ENCODE measurements at regions not wholly inside any gene's neighbourhood (a gene's known extent, or its start where the extent isn't known, plus 50 kb on each side); places are given as distances from the start of the nearest gene placed in this dataset.

GRCh38 chr1:239884796-239885195, 206.9 kb upstream of the FMN2 start:
- no peak for DNase-seq
- Histone ChIP-seq H3K9me3 (no peaks in the 10 kb centered on the region), H3K4me1 (no peaks in the 10 kb centered on the region), H3K27ac (no peak overlapping the region), H3K9ac (ENCODE audit: low read depth in 2 of 2, low read length in 2 of 2) (no peak overlapping the region), H3K36me3 (no peaks in the 10 kb centered on the region), H3K4me3 (no peak overlapping the region), H3K27me3 (no peaks in the 10 kb centered on the region)
- intact Hi-C loops (cut with DNase I): no loop called here
- TF ChIP-seq CTCF (IDR thresholded peaks at IDR 0.05): no peak

DNA sequence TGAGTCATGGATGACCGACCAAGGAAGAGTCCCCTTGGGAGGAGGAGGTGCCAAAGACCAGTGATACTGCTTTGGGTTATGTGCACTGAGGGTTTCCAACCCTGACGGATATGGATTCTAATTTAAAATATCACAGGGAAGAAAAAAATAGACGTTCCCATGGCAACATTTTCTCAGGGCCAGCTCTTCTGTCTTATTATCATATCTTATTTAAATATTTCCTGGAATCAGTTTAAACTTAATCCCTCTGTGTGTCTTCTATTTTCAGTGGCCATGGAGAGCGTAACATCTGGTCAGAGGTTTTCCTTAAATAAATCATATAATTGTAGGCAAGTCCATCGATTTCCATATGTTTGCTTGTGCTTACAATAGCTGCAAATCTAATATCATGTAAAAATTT, 205.4 kb upstream of the FMN2 start:
- Histone ChIP-seq H3K27me3 (no peaks in the 10 kb centered on the region), H3K4me1 (no peaks in the 10 kb centered on the region), H3K27ac (no peak overlapping the region), H3K9me3 (no peaks in the 10 kb centered on the region), H3K4me3 (no peak overlapping the region), H3K36me3 (no peaks in the 10 kb centered on the region), H3K9ac (ENCODE audit: low read depth in 2 of 2, low read length in 2 of 2) (no peak overlapping the region)
- no peak for DNase-seq
- no peak for TF ChIP-seq CTCF (IDR thresholded peaks at IDR 0.05)
- intact Hi-C loops (cut with DNase I): no loop called here

DNA sequence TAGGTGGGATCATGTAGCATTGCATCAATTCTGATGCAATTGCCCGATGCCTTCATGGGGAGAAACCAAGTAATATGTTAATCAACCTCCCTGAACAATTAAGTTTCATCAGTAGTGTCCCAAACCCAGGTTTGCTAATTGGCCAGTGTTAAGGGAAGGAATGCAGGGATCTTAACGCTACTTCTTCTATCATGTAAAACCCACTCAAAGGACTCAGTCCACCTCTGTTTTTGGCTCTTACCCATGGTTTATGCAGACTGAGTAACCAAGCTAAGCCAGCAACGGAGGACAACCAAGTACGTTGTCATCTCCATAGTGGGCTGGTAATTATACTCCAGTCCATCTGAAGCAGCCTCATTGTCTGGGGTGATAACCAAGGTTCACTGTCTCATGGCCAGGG, 203.0 kb upstream of the FMN2 start:
- TF ChIP-seq CTCF (IDR thresholded peaks at IDR 0.05): no peak
- Histone ChIP-seq H3K9ac (ENCODE audit: low read depth in 2 of 2, low read length in 2 of 2) (no peak overlapping the region), H3K4me1 (no peaks in the 10 kb centered on the region), H3K27me3 (no peaks in the 10 kb centered on the region), H3K27ac (no peak overlapping the region), H3K4me3 (no peak overlapping the region), H3K9me3 (no peaks in the 10 kb centered on the region), H3K36me3 (no peaks in the 10 kb centered on the region)
- intact Hi-C loops (cut with DNase I): no loop called here
- DNase-seq: no peak

GRCh38 chr1:239891621-239892358, 199.9 kb upstream of the FMN2 start:
- no peaks in the 10 kb centered on the region for H3K9me3 ChIP-seq
- H3K36me3 ChIP-seq: no peaks in the 10 kb centered on the region
- no peak for TF ChIP-seq CTCF (IDR thresholded peaks at IDR 0.05)
- intact Hi-C loops (cut with DNase I): loop anchor here (10.0 kb wide), 1 partner anchor 597 kb away; no protein-coding TSS in a partner anchor
- no peak overlapping the region for H3K27ac ChIP-seq
- DNase-seq: no peak
- no peak overlapping the region for H3K4me3 ChIP-seq
- no peaks in the 10 kb centered on the region for H3K4me1 ChIP-seq
- H3K9ac ChIP-seq (ENCODE audit: low read depth in 2 of 2, low read length in 2 of 2): no peak overlapping the region
- H3K27me3 ChIP-seq: no peaks in the 10 kb centered on the region

GRCh38 chr1:239892602-239893001, 199.1 kb upstream of the FMN2 start:
- Histone ChIP-seq H3K36me3 (no peaks in the 10 kb centered on the region), H3K9ac (ENCODE audit: low read depth in 2 of 2, low read length in 2 of 2) (no peak overlapping the region), H3K4me1 (no peaks in the 10 kb centered on the region), H3K9me3 (no peaks in the 10 kb centered on the region), H3K4me3 (no peak overlapping the region), H3K27ac (no peak overlapping the region), H3K27me3 (no peaks in the 10 kb centered on the region)
- TF ChIP-seq CTCF (IDR thresholded peaks at IDR 0.05): no peak
- intact Hi-C loops (cut with DNase I): loop anchor here (10.0 kb wide), 1 partner anchor 598 kb away; no protein-coding TSS in a partner anchor
- no peak for DNase-seq

Data from colonic mucosa (tissue), 4 donors.